Embryonic facial prominence (tissue), 1 donor: ENCODE measurements at regions not wholly inside any gene's neighbourhood (a gene's known extent, or its start where the extent isn't known, plus 50 kb on each side); places are given as distances from the start of the nearest gene placed in this dataset.
"Not testable (repeated sequence)": the region's sequence is repeated elsewhere in the genome, so short reads cannot be mapped to it uniquely, and the experiment has no call there.

Experiments used
- DNase-seq: peaks from one replicate; pipeline ENCODE4 v3.0.0-alpha.2; 2016; ENCODE audit errors: extremely low spot score

DNA sequence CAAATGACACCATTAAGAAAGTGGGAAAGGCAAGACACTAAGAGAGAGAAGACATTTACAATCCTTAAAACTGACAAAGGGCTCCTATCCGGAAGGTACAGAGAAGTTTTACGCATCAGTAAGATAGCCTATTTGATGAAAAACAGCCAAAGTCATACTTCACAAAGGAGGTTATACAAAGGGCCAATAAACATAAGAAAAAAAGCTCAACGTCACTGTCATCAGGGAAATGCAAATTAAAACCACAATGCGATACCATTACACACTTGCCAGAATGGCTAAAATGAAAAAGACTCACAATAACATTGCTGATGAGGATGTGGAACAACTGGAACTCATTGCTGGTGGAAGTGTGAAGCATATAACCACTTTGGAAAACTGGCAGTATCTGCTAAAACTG lies 168.6 kb upstream of the FAR2 start:
- no peak for DNase-seq

DNA sequence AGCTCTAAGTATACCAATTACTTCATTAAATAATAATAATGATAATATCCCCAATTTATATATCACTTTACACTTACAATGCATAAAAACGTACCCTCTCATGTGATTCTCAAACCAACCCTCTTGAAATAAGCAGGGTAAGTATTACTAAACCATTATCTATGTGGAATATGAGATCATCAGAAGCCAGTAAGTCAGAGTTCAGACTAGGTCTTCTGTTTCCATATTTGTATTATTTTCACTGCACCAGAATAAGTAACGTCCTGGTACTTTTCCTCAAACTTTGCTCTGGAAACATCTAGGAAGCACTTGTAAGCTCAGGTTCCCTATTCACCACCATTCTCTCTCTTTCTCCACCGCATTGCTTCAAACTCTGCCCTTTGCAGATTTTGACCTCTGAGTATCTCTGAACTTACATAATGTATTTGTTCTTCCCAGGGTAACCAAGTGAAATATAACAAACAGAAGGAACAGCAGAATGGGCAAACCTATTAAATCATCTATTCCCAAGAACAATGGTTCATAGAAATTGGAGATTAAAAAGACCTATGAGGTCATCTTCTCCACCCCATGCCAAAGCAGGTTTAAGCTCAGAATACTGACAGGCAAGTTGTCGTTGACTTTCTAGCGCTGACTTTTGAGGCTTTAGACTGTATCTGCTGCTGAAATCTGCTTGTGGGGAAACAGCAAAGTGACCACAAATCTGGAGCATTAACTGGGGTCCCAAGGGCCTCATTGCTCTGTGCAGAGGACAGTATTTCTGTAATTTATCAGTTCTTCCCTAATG lies 161.3 kb upstream of the FAR2 start:
- no peak for DNase-seq

DNA sequence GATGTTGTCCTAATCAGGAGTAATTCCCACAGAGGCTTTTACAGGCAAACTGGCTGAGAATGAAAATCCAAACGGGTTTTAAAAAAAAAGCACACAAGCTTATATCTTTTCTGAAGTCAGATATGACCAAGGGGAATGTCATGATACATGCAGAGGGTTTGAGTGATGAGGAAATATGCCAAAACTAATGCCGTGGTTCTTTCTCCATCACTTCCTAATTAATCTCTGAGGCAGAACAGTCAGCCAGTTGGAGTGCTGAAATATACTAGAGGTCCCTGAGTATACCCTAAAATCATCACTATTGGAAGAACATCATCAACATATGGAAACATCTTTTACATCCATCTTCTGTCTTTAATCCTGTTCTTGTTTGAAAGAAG lies 160.8 kb upstream of the FAR2 start:
- no peak for DNase-seq

DNA sequence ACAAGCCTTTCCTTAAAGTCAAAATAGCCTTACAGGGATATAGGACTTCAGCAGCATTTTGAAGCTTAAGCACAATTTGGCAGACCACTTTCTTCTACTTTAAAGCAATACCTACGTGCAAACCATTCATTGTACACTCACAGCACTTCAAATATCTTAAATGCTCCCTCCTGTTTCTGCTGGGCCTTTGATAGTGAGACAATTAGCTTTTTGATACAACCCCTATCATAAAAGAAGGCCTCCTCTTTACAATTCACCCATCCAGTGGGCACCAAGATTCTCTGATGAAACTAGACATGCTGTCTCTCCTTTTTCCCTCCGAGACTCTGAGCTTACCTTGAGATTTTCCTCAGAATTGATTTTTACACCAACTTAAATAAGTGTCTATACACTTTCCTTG lies 157.5 kb upstream of the FAR2 start:
- DNase-seq: no peak

DNA sequence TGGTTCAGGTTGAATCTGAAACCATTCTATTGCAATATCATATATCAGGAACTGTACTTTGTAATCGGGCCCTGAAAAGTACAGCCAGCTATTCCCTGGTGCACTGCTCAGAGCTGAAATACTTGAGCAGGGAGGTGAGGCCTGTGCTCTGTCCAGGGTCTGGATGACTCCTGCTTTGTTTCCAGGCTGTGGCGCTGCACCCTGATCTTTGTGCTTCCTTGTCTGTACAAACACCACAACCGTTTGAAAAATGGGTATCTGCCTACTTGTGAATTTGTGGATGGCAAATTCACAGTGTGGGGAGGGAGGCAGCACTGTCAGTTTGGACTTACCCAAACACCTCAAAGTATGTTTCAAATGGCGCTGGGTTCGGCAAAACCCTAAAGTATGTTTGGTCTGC lies 155.4 kb upstream of the FAR2 start:
- DNase-seq: no peak

DNA sequence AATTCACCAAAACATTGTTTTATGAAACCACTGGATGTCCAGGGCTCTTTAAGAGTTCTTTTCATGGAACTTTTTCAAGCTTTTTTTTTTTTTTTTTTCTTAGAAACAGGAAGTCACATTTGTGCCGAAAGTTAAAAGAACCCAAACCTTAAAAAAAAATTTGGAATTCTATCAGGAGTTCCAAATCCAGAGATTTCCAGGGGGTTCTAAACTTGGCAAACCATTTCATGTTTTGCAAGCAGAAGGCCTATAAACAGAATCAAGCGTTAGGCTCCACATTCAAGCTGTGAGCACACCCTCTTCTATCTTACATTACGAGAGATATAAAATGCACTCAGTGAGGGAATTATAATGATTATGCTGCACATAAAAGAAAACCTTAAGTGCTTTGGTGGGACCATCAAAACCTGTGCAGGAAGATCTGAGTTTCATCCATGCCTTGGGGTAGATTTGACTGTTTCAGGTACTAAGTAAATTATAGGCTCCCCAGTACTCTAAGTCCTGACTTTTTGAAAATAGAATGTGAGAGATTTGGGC lies 154.8 kb upstream of the FAR2 start:
- DNase-seq: no peak

DNA sequence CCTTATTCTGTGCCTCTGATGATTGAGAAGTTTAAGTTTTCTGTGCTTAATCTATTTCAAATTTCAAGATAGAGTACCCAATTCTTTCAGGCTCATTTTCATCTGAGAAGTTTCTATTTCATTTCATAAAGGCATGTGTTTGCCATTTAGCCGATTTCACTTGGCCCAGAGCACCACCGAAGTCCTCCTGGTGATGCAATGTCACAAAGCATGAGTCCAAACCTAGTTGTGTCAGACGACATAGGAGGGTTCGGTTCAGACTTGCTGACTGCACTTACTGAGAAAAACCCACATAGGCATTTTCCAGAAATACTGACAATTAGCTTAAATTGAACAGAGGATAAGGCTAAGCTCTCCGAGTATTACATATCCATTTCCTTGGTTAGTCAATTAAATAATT lies 152.4 kb upstream of the FAR2 start:
- no peak for DNase-seq

DNA sequence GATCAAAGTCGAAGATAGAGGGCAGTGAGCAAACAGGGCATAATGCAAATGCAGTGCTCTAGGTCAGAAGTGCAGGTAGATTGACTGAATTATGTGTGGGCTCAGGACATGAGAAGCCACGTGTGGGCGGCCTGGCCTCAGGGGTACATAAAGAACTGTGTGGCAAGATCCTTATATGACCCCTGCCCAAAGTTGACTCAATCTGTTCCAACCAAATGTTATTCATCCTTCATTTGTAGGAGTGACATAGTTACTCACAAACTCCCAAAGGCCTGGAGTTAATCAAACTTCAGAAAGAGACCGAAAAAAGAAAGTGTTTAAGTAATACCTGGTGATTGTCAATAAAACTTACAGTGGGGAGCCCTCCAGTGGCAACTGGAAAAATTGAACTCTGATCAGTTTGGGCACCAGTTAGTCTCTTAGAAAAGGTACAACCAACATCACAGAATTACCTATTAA lies 150.4 kb upstream of the FAR2 start:
- DNase-seq: peak; percentile 33

DNA sequence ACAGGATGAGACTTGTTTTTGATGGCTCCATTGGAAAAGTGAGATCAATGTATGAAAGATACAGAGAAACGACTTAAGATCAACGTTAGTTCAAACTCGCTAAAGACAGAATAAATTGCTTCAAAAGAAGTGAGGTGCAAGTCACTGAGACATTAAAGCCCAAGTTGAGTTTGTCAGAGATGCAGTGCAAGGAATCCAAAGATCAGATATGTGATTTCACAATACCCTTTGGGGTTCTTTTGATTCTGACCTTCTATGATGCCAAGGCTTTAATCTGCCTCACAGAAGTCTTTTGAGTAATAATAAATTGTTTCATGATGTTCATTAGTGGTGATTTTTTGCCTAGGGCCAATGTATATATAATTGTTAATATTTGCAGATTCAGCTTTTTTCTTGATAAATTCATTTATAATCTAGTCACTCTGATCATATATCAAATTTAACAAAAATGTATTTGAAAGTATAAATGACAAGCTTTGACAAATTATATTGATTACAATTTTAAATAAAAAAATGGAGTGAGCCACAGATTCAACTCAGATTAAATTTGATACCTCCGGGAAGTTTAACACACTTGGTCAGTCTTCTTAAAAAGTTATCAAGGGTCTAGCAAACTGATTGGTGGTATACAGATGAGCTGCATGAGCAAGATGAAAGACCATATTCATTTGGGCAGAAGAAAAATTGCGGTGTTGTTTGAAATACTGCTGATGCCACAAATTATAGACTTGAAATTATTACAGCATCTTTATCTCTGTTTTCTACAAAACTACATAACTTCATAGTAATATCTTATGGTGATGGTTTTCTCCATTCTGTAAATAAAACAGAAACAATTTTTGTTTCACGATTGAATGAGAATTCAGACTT lies 144.8 kb upstream of the FAR2 start:
- no peak for DNase-seq

DNA sequence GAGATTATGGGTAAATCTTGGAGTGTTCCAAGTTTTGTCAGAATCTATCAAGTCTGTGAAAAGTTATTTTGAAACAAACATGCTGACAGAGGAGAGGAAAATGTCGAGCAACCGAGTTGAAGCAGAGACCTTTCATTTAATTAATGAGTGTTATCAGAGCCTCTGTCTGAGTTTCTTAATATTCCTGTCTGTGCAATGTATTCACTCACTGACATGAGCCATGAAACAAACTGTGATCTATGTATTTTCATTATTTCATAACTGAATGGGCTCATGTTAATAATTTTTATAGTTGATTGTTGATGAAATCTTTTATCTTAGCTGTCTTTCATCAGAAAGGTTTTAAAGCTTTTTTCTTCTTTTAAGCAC lies 144.2 kb upstream of the FAR2 start:
- DNase-seq: no peak

DNA sequence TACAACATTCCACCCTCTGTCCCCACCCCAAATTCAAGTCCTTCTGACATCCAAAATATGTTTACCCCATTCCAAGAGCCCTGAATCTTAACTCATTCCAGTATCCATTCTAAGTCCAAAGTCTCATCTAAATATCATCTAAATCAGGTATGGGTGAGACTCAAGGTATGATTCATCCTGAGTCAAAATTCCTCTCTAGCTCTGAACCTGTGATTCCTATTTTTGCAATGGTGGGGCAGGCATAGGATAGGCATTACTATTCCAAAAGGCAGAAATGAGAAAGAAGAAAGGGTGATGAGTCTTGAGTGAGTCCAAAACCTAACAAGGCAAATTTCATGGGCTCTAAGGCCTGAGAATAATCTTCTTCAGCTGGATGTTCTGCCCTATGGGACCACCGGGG lies 140.3 kb upstream of the FAR2 start:
- no peak for DNase-seq

DNA sequence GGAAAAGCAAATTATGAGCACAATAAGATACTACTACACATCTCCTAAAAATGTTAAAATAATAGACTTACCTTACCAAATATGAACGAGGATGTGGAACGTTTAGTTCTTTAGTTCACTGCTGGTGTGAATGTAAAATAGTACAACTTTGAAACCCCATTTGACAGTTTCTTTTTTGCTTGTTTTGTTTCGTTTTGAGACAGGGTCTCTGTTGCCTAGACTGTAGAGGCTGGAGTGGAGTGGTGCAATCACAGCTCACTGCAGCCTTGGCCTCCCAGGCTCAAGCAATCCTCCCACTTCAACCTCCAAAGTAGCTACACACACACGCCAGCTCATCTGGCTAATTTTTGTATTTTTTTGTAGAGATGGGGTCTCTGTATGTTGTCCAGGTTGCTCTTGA lies 136.4 kb upstream of the FAR2 start:
- no peak for DNase-seq

DNA sequence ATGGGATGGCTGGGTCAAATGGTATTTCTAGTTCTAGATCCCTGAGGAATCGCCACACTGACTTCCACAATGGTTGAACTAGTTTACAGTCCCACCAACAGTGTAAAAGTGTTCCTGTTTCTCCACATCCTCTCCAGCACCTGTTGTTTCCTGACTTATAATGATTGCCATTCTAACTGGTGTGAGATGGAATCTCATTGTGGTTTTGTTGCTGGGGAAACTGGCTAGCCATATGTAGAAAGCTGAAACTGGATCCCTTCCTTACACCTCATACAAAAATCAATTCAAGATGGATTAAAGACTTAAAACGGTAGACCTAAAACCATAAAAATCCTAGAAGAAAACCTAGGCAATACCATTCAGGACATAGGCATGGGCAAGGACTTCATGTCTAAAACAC lies 131.5 kb upstream of the FAR2 start:
- not testable (repeated sequence) for DNase-seq

DNA sequence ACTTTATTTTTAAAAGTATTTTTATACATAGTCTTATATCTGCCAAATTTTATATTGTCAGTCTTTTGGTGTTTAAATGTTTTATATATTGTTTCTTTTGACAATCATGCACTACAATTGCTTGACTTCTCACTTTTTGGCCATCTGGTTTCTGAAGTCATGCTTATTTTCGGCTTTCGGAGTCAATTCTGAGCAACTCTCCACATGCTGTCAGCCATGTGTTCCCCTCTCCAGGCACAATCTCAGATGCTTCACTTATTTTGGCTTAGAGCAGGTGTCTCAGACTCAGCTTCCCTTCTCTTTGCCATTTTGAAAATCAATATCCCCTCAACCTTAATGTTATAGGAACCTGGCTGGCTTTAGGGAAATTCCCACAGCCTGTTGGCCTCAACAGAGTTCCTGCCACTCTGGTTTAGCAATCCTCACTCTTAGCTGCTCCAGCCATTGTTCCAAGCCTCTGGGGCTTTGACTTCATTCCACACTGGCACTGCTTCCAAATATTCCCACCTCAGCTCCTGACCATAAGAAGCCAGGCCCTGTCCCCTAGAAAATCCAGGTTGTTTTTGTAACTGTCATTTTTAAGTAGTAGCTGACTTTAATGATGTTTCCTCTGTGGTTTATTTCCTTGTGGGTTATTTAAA lies 125.5 kb upstream of the FAR2 start:
- DNase-seq: no peak

DNA sequence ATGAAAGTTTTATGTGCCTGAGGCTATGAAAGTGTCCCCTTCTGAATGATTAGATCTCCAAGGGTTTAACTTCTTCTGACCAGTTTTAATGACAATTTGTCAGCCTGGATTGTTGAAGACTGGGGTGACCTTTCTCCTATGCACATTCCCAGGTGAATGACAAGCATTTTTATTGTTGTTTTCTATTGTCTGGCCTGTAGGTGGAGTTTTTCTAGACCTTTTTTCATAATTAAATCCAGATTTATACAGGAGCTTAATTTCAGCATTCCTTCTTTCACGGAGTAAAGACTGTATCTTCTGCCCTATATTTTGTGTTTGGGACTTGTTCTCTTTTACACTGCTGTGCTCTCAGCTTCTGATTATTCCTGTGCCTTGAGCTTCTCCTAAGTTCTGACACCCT lies 125.0 kb upstream of the FAR2 start:
- DNase-seq: no peak

DNA sequence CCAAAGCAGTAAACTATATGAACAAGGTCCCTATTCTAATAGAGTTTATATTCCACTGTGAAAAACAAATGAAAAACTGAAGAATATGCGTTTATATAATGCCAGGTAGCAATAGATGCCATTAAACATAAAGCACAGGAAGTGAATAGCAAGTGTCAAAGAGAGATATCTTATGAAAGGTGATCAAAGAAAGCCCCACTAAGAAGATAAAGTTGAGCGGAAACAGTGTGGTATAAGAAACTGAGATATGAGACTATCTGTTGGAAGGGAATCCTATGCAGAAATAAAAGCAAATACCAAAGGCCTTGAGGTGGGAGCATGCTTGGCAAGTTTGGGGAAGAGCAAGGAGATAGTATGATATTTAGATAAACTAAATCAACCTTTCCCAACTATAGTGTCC lies 123.1 kb upstream of the FAR2 start:
- no peak for DNase-seq

DNA sequence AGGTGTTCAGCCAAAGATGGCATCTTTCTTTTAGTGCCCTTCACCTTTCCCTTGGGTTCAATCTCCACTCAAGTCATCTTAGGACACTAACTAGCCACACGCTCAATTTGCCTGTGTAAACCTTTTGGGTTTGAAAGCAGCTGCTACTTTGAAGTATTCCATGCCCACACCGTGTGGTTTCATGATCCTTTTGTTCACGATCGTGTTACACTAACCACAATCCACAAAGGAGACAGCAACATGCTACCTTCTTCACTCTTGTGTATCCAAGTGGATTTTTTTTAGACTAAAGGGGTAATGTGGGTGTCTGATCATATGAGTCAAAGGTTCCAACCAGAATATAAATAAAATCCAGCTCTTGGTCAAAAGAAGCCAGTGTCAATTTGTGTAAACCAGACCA lies 122.7 kb upstream of the FAR2 start:
- no peak for DNase-seq

DNA sequence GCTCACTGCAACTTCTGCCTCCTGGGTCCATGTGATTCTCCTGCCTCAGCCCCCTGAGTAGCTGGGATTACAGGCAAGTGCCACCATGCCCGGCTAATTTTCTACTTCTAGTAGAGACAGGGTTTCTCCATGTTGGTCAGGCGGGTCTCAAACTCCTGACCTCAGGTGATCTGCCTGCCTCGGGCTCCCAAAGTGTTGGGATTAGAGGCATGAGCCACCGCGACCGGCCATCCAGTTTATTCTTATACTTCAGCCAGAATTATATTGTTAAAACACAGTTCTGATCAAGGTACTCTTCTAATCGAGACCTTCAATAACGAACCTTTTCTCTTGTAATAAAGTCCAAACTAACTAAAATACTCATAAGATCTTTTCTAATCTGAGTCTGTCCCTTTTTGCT lies 119.6 kb upstream of the FAR2 start:
- DNase-seq: not testable (repeated sequence)

DNA sequence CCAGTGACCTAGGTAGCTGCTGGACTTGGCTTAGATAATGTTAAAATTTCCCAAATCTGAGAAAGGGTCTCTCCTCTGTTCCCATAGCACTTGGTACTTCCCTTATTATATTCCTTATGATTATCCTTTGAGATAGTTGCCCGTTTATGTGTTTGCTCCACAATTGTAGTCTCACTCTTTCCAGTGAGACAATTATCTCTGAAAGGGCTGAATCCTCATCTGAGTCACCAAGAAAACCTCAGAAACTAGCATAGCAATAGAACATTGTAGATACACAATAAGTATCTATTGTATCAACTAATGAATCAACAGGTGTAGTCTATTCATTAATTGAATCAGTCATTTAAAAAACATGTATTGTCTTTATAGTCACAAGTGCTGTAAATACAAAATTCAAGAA lies 119.1 kb upstream of the FAR2 start:
- no peak for DNase-seq

DNA sequence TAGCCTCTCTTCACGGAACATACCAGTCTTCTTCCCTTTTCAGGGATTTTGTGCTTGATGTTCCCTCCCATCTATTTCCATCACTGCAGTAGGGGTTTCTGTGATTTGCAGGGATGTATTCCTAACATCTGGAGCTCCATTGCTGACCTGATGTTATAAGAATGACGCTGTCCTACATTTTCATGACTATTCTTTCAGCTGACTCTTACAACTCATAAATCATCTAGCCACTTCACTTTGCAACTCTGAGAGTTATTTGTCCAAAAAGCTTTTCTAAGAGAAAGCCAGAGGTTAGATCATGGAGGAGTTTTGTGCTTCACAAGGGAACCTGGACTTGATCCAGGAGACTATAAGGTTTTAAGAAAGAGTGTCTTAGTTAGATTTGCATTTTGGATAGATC lies 116.6 kb upstream of the FAR2 start:
- no peak for DNase-seq

DNA sequence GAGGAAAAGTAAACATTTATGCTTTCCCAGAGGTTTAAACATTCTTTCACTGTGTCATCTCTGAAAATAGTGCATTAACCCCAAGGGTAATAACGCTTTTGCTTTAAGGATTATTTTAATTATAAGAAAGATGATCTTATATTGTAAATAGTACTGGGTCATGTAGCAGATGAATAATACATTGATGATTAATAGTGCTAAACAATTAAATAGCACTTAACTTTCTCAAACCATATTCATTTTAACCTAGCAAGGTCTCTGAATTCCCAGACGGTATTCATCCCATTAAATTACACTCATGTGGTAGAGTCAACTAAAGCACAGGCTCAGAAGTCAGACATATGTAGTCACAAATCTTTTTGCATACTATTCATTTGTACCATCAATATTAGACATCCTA lies 115.6 kb upstream of the FAR2 start:
- no peak for DNase-seq

DNA sequence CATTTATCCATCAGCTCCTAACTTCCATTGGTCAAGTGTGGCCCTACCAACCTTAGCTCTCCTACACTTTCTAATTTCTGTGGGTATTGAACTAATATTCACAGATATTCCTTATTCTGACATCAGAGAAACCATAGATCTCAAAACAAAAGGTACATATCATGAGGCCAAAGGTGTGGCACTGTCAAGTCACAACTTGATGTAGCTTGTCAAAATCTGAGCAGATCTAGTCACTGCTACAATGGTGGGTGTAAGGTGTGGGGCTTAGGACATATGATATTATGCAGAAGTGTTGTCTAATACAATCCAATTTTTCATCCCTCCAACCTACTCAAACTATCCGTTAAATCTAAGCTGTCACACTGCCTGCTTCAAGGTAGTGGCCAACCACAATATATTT lies 114.0 kb upstream of the FAR2 start:
- no peak for DNase-seq

DNA sequence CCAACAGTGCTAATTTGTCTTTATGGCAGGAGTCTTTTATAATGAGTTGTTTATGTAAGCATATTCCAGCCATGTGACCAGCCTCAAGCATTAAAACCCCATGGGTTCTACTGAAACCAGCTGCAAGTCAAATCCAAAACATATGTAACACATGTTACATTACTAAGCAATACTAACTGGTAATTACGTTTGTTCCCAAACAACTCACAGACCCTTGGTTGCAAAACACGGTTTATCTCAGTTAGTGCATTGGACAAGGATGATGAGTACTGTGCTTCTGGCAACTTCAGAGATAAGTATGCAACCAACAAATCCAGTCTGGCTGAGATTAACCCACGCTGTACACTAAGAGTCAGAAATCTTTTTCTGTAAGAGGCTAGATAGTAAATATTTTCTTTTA lies 110.1 kb upstream of the FAR2 start:
- DNase-seq: peak; percentile 47
